ENCODE measurements at regions not wholly inside any gene's neighbourhood (a gene's known extent, or its start where the extent isn't known, plus 50 kb on each side); places are given as distances from the start of the nearest gene placed in this dataset.

DNA sequence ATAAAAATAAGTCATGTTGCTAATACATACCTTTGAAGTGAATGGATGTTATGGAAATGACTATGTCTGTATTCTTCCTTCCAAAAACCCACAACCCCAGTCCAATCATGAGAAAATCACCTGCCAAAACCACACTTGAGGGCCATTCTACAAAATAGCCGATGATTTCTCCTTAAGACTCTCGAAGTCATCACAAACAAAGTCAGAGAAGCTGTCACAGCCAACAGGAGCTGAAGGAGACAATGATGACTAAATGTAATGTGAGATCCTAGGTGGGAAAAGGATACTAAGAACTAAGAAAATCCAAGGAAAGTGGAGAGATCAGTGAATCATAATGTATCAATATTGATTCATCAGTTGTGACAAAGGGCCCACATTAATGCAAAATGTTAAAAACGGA lies 432.9 kb upstream of the DYNLRB2 start (continued):
- TF ChIP-seq, protein P1, sequence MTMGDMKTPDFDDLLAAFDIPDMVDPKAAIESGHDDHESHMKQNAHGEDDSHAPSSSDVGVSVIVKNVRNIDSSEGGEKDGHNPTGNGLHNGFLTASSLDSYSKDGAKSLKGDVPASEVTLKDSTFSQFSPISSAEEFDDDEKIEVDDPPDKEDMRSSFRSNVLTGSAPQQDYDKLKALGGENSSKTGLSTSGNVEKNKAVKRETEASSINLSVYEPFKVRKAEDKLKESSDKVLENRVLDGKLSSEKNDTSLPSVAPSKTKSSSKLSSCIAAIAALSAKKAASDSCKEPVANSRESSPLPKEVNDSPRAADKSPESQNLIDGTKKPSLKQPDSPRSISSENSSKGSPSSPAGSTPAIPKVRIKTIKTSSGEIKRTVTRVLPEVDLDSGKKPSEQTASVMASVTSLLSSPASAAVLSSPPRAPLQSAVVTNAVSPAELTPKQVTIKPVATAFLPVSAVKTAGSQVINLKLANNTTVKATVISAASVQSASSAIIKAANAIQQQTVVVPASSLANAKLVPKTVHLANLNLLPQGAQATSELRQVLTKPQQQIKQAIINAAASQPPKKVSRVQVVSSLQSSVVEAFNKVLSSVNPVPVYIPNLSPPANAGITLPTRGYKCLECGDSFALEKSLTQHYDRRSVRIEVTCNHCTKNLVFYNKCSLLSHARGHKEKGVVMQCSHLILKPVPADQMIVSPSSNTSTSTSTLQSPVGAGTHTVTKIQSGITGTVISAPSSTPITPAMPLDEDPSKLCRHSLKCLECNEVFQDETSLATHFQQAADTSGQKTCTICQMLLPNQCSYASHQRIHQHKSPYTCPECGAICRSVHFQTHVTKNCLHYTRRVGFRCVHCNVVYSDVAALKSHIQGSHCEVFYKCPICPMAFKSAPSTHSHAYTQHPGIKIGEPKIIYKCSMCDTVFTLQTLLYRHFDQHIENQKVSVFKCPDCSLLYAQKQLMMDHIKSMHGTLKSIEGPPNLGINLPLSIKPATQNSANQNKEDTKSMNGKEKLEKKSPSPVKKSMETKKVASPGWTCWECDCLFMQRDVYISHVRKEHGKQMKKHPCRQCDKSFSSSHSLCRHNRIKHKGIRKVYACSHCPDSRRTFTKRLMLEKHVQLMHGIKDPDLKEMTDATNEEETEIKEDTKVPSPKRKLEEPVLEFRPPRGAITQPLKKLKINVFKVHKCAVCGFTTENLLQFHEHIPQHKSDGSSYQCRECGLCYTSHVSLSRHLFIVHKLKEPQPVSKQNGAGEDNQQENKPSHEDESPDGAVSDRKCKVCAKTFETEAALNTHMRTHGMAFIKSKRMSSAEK (CRISPR knock-in tag; IDR thresholded peaks at IDR 0.05; ENCODE audit: borderline replicate concordance) = no peak
- TF ChIP-seq ETV6 (CRISPR knock-in tag; IDR thresholded peaks at IDR 0.05) (no peak), TEAD4 (CRISPR knock-in tag; IDR thresholded peaks at IDR 0.05) (no peak), NFATC4 (CRISPR knock-in tag; IDR thresholded peaks at IDR 0.05) (no peak)
- TF ChIP-seq, protein P2, sequence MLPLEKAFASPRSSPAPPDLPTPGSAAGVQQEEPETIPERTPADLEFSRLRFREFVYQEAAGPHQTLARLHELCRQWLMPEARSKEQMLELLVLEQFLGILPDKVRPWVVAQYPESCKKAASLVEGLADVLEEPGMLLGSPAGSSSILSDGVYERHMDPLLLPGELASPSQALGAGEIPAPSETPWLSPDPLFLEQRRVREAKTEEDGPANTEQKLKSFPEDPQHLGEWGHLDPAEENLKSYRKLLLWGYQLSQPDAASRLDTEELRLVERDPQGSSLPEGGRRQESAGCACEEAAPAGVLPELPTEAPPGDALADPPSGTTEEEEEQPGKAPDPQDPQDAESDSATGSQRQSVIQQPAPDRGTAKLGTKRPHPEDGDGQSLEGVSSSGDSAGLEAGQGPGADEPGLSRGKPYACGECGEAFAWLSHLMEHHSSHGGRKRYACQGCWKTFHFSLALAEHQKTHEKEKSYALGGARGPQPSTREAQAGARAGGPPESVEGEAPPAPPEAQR (CRISPR knock-in tag; IDR thresholded peaks at IDR 0.05) = no peak

DNA sequence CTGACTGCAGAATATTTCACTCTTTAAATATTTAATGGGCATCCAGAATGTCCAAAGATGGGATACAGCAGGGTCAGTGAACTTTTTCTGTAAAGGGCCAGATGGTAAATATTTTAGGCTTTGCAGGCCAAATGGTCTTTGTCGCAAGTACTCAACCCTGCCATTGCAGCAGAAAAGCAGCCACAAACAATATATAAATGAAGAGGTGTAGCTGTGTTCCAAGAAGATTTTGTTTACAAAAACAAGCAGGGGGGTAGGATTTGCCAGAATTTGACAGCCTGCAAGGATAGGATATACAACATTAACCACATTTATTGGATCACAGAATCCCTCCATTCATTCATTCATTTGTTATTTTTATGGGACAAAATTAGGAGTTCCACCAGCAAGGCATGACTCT lies 435.0 kb upstream of the DYNLRB2 start:
- Mint-ChIP-seq H3K4me1 (peaks cover 35% of the 10 kb centered on the region), H3K4me3 (no peak overlapping the region), H3K9me3 (peaks cover 4% of the 10 kb centered on the region; the same call in 1 of the 2 replicates), H3K27ac (no peak overlapping the region), H3K36me3 (no peaks in the 10 kb centered on the region), H3K27me3 (ENCODE audit: low read depth) (no peaks in the 10 kb centered on the region; the same call in 1 of the 2 replicates)
- ChIA-PET POLR2A (no interaction called here), CTCF (no interaction called here)
- no peak for ATAC-seq
- no peak for DNase-seq (ENCODE audit: low spot score)
- TF ChIP-seq, protein P3, sequence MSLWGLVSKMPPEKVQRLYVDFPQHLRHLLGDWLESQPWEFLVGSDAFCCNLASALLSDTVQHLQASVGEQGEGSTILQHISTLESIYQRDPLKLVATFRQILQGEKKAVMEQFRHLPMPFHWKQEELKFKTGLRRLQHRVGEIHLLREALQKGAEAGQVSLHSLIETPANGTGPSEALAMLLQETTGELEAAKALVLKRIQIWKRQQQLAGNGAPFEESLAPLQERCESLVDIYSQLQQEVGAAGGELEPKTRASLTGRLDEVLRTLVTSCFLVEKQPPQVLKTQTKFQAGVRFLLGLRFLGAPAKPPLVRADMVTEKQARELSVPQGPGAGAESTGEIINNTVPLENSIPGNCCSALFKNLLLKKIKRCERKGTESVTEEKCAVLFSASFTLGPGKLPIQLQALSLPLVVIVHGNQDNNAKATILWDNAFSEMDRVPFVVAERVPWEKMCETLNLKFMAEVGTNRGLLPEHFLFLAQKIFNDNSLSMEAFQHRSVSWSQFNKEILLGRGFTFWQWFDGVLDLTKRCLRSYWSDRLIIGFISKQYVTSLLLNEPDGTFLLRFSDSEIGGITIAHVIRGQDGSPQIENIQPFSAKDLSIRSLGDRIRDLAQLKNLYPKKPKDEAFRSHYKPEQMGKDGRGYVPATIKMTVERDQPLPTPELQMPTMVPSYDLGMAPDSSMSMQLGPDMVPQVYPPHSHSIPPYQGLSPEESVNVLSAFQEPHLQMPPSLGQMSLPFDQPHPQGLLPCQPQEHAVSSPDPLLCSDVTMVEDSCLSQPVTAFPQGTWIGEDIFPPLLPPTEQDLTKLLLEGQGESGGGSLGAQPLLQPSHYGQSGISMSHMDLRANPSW (CRISPR knock-in tag; conservative IDR thresholded peaks at IDR 0.05; ENCODE audit: low read depth) = no peak
- no peak for TF ChIP-seq RORB (CRISPR knock-in tag; IDR thresholded peaks at IDR 0.05)
- no peak for TF ChIP-seq TCF7 (CRISPR knock-in tag; IDR thresholded peaks at IDR 0.05; ENCODE audit: low read depth)
- no peak for TF ChIP-seq TP53 (CRISPR knock-in tag; IDR thresholded peaks at IDR 0.05)
- TF ChIP-seq KAT7 (CRISPR knock-in tag; IDR thresholded peaks at IDR 0.05; ENCODE audit: borderline replicate concordance) = no peak
- no peak for TF ChIP-seq RELA (CRISPR knock-in tag; IDR thresholded peaks at IDR 0.05; ENCODE audit: borderline replicate concordance)
- TF ChIP-seq, protein P4, sequence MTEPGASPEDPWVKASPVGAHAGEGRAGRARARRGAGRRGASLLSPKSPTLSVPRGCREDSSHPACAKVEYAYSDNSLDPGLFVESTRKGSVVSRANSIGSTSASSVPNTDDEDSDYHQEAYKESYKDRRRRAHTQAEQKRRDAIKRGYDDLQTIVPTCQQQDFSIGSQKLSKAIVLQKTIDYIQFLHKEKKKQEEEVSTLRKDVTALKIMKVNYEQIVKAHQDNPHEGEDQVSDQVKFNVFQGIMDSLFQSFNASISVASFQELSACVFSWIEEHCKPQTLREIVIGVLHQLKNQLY (CRISPR knock-in tag; IDR thresholded peaks at IDR 0.05) = no peak
- TF ChIP-seq JUN (CRISPR knock-in tag; IDR thresholded peaks at IDR 0.05) = no peak
- TF ChIP-seq, protein P5, sequence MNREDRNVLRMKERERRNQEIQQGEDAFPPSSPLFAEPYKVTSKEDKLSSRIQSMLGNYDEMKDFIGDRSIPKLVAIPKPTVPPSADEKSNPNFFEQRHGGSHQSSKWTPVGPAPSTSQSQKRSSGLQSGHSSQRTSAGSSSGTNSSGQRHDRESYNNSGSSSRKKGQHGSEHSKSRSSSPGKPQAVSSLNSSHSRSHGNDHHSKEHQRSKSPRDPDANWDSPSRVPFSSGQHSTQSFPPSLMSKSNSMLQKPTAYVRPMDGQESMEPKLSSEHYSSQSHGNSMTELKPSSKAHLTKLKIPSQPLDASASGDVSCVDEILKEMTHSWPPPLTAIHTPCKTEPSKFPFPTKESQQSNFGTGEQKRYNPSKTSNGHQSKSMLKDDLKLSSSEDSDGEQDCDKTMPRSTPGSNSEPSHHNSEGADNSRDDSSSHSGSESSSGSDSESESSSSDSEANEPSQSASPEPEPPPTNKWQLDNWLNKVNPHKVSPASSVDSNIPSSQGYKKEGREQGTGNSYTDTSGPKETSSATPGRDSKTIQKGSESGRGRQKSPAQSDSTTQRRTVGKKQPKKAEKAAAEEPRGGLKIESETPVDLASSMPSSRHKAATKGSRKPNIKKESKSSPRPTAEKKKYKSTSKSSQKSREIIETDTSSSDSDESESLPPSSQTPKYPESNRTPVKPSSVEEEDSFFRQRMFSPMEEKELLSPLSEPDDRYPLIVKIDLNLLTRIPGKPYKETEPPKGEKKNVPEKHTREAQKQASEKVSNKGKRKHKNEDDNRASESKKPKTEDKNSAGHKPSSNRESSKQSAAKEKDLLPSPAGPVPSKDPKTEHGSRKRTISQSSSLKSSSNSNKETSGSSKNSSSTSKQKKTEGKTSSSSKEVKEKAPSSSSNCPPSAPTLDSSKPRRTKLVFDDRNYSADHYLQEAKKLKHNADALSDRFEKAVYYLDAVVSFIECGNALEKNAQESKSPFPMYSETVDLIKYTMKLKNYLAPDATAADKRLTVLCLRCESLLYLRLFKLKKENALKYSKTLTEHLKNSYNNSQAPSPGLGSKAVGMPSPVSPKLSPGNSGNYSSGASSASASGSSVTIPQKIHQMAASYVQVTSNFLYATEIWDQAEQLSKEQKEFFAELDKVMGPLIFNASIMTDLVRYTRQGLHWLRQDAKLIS (CRISPR knock-in tag; IDR thresholded peaks at IDR 0.05; ENCODE audit: borderline replicate concordance) = no peak
- TF ChIP-seq, protein P6, sequence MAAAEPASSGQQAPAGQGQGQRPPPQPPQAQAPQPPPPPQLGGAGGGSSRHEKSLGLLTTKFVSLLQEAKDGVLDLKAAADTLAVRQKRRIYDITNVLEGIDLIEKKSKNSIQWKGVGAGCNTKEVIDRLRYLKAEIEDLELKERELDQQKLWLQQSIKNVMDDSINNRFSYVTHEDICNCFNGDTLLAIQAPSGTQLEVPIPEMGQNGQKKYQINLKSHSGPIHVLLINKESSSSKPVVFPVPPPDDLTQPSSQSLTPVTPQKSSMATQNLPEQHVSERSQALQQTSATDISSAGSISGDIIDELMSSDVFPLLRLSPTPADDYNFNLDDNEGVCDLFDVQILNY (CRISPR knock-in tag; IDR thresholded peaks at IDR 0.05) = no peak
- TF ChIP-seq, protein P7, sequence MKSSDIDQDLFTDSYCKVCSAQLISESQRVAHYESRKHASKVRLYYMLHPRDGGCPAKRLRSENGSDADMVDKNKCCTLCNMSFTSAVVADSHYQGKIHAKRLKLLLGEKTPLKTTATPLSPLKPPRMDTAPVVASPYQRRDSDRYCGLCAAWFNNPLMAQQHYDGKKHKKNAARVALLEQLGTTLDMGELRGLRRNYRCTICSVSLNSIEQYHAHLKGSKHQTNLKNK (CRISPR knock-in tag; IDR thresholded peaks at IDR 0.05) = no peak
- TF ChIP-seq EMX1 (CRISPR knock-in tag; IDR thresholded peaks at IDR 0.05) = no peak
- TF ChIP-seq, protein P8, sequence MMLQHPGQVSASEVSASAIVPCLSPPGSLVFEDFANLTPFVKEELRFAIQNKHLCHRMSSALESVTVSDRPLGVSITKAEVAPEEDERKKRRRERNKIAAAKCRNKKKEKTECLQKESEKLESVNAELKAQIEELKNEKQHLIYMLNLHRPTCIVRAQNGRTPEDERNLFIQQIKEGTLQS (CRISPR knock-in tag; conservative IDR thresholded peaks at IDR 0.05) = no peak
- TF ChIP-seq, protein P9, sequence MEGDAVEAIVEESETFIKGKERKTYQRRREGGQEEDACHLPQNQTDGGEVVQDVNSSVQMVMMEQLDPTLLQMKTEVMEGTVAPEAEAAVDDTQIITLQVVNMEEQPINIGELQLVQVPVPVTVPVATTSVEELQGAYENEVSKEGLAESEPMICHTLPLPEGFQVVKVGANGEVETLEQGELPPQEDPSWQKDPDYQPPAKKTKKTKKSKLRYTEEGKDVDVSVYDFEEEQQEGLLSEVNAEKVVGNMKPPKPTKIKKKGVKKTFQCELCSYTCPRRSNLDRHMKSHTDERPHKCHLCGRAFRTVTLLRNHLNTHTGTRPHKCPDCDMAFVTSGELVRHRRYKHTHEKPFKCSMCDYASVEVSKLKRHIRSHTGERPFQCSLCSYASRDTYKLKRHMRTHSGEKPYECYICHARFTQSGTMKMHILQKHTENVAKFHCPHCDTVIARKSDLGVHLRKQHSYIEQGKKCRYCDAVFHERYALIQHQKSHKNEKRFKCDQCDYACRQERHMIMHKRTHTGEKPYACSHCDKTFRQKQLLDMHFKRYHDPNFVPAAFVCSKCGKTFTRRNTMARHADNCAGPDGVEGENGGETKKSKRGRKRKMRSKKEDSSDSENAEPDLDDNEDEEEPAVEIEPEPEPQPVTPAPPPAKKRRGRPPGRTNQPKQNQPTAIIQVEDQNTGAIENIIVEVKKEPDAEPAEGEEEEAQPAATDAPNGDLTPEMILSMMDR (IDR thresholded peaks at IDR 0.05) = no peak
- no peak for TF ChIP-seq ZNF219 (CRISPR knock-in tag; IDR thresholded peaks at IDR 0.05; ENCODE audit: borderline replicate concordance)
- no peak for TF ChIP-seq PRRX2 (CRISPR knock-in tag; IDR thresholded peaks at IDR 0.05)

Data from WTC11 (cell line).